H1 (cell line): ENCODE measurements at regions not wholly inside any gene's neighbourhood (a gene's known extent, or its start where the extent isn't known, plus 50 kb on each side); places are given as distances from the start of the nearest gene placed in this dataset.

Experiments used
- CHD7 ChIP-seq: fragments of 300-600 bp; sonication (generic); IDR thresholded peaks from 2 replicates; pipeline ENCODE4 v1.7.1; 2012; ENCODE audit warnings: low read length, moderate library complexity, mild to moderate bottlenecking, inconsistent platforms; ENCODE audit not compliant: insufficient replicate concordance

GRCh38 chr4:124053872-124054538 lies 657.4 kb downstream of the SPRY1 start (continued):
- TF ChIP-seq CHD7, result no peak
